Thyroid gland (tissue), 4 donors: ENCODE measurements at regions not wholly inside any gene's neighbourhood (a gene's known extent, or its start where the extent isn't known, plus 50 kb on each side); places are given as distances from the start of the nearest gene placed in this dataset.

Experiments used
- DNase-seq, 2 donors: peaks; one replicate each; pipeline ENCODE4 v3.0.0-alpha.2; 2019
- H3K27ac ChIP-seq, 3 donors: fragments of 200-600 bp; sonication (generic); 1 replicate in 2 of 3; 2 replicates in 1 of 3; pipeline ENCODE4 v1.5.1; 2016 to 2019; ENCODE audit warnings: mild to moderate bottlenecking in 1 of 3, moderate library complexity in 1 of 3
- H3K27me3 ChIP-seq: fragments of 200-600 bp; sonication (generic); one replicate; pipeline ENCODE4 v1.5.1; 2019
- H3K36me3 ChIP-seq, 2 donors: fragments of 200-600 bp; sonication (generic); one replicate each; pipeline ENCODE4 v1.5.1; 2016 to 2019
- H3K4me1 ChIP-seq, 2 donors: fragments of 200-600 bp; sonication (generic); one replicate each; pipeline ENCODE4 v1.5.1; 2017 to 2019
- H3K4me3 ChIP-seq, 3 donors: fragments of 200-600 bp; sonication (generic); replicated peaks in 1 of 3; 1 replicate in 2 of 3; 2 replicates in 1 of 3; pipeline ENCODE4 v1.5.1; 2016; ENCODE audit warnings: mild to moderate bottlenecking in 1 of 3
- H3K9me3 ChIP-seq: fragments of 200-600 bp; sonication (generic); one replicate; pipeline ENCODE4 v1.5.1; 2017
- CTCF ChIP-seq, 6 experiments: fragments of 200-600 bp in 3 of 6; fragments of 450-650 bp in 3 of 6; sonication (generic) in 3 of 6; IDR thresholded peaks; one replicate each; pipeline ENCODE4 v1.5.1; 2016 to 2019; ENCODE audit warnings: antibody characterized with exemption in 6 of 6, mild to moderate bottlenecking in 2 of 6, inconsistent platforms in 1 of 6, moderate library complexity in 1 of 6
- POLR2A ChIP-seq, 2 donors: fragments of 450-650 bp; IDR thresholded peaks; one replicate each; pipeline ENCODE4 v1.6.1; 2017; ENCODE audit warnings: antibody characterized with exemption in 2 of 2, mild to moderate bottlenecking in 2 of 2, moderate library complexity in 1 of 2
- WGBS, 2 donors: methylation state at CpG; one replicate each; pipeline ENCODE4 v1.1.5; 2017; 5-methylcytosine and 5-hydroxymethylcytosine counted together
- intact Hi-C: fragments of 100-400 bp; cut with DNase I; formaldehyde crosslinking; loops from one replicate; pipeline ENCODE4 v1.15.1; 2023

GRCh38 chr16:54783980-54784379, 146.7 kb upstream of the IRX5 start:
- Histone ChIP-seq H3K36me3 (no peaks in the 10 kb centered on the region), H3K9me3 (no peaks in the 10 kb centered on the region), H3K27me3 (no peaks in the 10 kb centered on the region), H3K4me3 (no peak overlapping the region), H3K27ac (no peak overlapping the region), H3K4me1 (no peaks in the 10 kb centered on the region)
- DNase-seq: no peak
- intact Hi-C loops: no loop called here
- 93 to 99% methylated on average over 2 of the region's 2 CpGs for WGBS, 2 donors
- TF ChIP-seq CTCF (IDR thresholded peaks at IDR 0.05): no peak
- no peak for TF ChIP-seq POLR2A (IDR thresholded peaks at IDR 0.05)

- no peak for TF ChIP-seq CTCF (IDR thresholded peaks at IDR 0.05)
- no peak for TF ChIP-seq POLR2A (IDR thresholded peaks at IDR 0.05)
- WGBS, 2 donors: 79 to 97% methylated on average over 3 of the region's 3 CpGs
These were observed 147.4 kb upstream of the IRX5 start for GRCh38 chr16:54783226-54783625.

GRCh38 chr16:54780266-54780665, 150.4 kb upstream of the IRX5 start:
- no peaks in the 10 kb centered on the region for H3K9me3 ChIP-seq
- H3K27ac ChIP-seq: no peak overlapping the region
- intact Hi-C loops: no loop called here
- no peak overlapping the region for H3K4me3 ChIP-seq
- H3K4me1 ChIP-seq: no peaks in the 10 kb centered on the region
- no peak for DNase-seq
- TF ChIP-seq POLR2A (IDR thresholded peaks at IDR 0.05): no peak
- H3K27me3 ChIP-seq: no peaks in the 10 kb centered on the region
- 92 to 94% methylated on average over 1 of the region's 1 CpG for WGBS, 2 donors
- H3K36me3 ChIP-seq: no peaks in the 10 kb centered on the region

More at GRCh38 chr16:54783226-54783625, 147.4 kb upstream of the IRX5 start:
- no peak overlapping the region for H3K27ac ChIP-seq
- no peaks in the 10 kb centered on the region for H3K27me3 ChIP-seq
- H3K4me1 ChIP-seq: no peaks in the 10 kb centered on the region
- intact Hi-C loops: no loop called here
- H3K4me3 ChIP-seq: no peak overlapping the region
- H3K9me3 ChIP-seq: no peaks in the 10 kb centered on the region
- no peak for DNase-seq
- no peaks in the 10 kb centered on the region for H3K36me3 ChIP-seq

GRCh38 chr16:54779549-54779948, 151.1 kb upstream of the IRX5 start:
- TF ChIP-seq CTCF (IDR thresholded peaks at IDR 0.05): no peak
- no peaks in the 10 kb centered on the region for H3K9me3 ChIP-seq
- intact Hi-C loops: no loop called here
- H3K27me3 ChIP-seq: no peaks in the 10 kb centered on the region
- no peak overlapping the region for H3K4me3 ChIP-seq
- H3K4me1 ChIP-seq: no peaks in the 10 kb centered on the region
- no peak for DNase-seq
- no peak overlapping the region for H3K27ac ChIP-seq
- no peaks in the 10 kb centered on the region for H3K36me3 ChIP-seq

GRCh38 chr16:54774768-54775167, 155.9 kb upstream of the IRX5 start:
- Histone ChIP-seq H3K4me1 (no peaks in the 10 kb centered on the region), H3K27me3 (no peaks in the 10 kb centered on the region), H3K9me3 (no peaks in the 10 kb centered on the region), H3K36me3 (no peaks in the 10 kb centered on the region), H3K27ac (no peak overlapping the region), H3K4me3 (no peak overlapping the region)
- no peak for TF ChIP-seq POLR2A (IDR thresholded peaks at IDR 0.05)
- no peak for TF ChIP-seq CTCF (IDR thresholded peaks at IDR 0.05)
- no peak for DNase-seq
- intact Hi-C loops: no loop called here
- WGBS, 2 donors: 60 to 67% methylated on average over 3 of the region's 3 CpGs

- intact Hi-C loops: no loop called here
- Histone ChIP-seq H3K9me3 (no peaks in the 10 kb centered on the region), H3K4me1 (no peaks in the 10 kb centered on the region), H3K4me3 (no peak overlapping the region), H3K36me3 (no peaks in the 10 kb centered on the region), H3K27ac (no peak overlapping the region), H3K27me3 (no peaks in the 10 kb centered on the region)
- no peak for TF ChIP-seq POLR2A (IDR thresholded peaks at IDR 0.05)
- no peak for DNase-seq
- WGBS, 2 donors: 91 to 97% methylated on average over 4 of the region's 4 CpGs
These were observed 158.3 kb upstream of the IRX5 start for GRCh38 chr16:54772400-54772799.
